HTR-8/SVneo (cell line): ENCODE measurements at regions not wholly inside any gene's neighbourhood (a gene's known extent, or its start where the extent isn't known, plus 50 kb on each side); places are given as distances from the start of the nearest gene placed in this dataset.

ENCODE experiments used
- DNase-seq: peaks from one replicate; pipeline ENCODE4 v3.0.0; 2011; ENCODE audit warnings: low spot score, mixed read lengths; ENCODE audit not compliant: insufficient read length
- FAIRE-seq: peaks from 2 replicates; lab custom pipeline; 2011; peaks lifted over from hg19 to GRCh38; lab: Jason Lieb, UNC

DNA sequence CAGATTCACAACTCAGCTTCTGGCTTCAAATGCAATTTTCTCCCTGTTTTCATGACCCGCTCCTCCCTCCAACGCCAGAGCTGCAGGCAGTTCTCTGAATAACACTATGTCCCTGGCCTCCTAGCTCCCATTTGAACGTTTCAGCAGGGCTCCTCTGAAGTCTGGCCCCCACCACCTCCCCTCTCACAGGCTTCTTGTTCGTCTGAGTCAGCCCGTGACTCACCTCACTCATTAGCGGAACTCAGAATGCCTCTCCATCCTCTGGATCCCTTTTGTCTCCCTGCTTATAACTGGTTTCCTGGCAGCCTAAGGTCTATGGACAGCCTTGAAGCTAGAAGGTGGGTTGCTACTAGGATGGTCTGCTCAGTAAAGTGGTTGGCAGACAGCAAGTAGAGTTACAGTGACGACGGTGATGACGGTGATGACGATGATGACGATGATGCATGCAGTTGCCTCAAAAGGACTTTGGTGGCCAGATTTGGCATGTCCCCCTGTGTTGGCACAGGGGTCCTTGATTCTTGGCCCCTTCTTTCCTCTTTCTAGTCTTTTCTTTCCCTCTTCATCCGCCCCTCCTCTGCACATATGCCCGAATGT, 83.3 kb upstream of the MKLN1 start:
- FAIRE-seq (no peak), DNase-seq (peak; percentile 69)

DNA sequence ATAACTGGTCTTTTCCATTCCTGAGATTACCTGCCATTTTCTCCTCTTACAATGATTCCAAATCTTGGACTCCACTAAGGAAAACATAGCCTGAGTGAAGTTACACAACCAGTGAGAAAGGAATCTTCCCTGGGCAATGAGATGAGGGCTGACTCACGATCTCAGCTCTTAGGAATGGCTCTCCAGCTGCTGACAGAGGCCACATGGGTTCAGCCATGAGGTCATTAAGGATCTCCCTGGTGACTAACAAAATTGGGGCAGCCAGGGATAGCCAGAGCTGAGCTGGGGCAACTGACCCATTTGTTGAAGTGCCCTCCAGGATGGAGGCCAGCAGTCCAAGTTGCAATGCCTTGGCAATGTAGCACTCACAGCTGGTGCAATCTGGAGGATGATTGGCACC, 78.7 kb upstream of the MKLN1 start:
- DNase-seq (peak; percentile 83), FAIRE-seq (no peak)

DNA sequence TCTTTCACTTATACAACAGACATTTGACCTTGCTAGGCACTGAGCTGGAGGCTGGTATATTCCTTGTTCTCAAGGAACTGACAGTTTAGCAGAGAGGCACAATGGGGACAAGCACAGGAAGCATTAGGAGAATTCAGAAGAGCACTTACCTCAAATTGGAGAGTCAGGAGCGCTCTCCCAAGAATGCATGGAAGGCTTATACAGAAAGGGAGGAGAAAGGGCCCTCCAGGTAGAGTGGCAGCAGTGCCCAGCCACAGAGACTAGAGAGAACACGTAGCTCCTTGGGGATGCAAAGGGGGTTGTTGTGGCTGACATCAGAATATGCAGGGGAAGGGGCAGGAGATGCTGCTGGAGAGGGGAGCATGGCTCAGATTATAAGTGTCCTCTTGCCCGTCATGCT, 78.2 kb upstream of the MKLN1 start:
- DNase-seq (no peak), FAIRE-seq (no peak)

DNA sequence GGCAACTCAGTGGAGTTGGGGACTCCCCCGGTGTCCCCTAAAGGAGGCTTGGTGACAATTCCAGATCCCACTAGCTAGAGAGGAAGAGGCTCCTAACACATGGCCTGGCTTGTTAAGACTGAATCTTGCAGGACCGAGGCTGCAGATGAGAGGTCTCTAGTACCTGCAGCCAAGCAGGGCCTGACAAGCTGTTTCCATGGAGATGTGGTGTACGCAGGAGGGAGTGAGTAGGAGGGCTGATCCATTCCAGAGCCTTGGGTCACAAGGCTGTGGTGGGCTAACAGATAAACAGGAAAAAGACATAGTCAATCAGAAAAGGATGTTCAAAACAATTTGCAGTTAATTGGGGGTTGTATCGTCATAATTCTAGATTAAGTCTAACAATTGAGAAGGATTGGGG, 77.3 kb upstream of the MKLN1 start:
- FAIRE-seq (no peak), DNase-seq (no peak)

DNA sequence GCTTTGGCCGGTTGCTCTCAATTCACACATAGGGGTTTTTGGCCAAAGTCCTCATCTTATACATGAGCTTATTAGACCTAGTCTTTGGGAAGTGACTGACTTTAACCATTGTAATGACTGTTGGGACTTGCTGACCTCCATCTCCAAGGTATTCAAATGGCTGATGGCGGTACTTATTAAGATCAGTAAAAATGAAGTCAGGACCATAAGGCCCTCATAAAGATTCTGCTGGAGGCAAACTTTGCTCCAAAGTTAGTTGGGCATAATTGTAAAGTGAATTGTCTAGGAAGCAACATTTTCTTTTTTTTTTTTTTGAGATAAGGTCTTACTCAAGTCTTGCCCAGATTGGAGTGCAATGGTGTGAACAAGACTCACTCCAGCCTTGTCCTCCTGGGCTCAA, 76.3 kb upstream of the MKLN1 start:
- DNase-seq (no peak), FAIRE-seq (no peak)

DNA sequence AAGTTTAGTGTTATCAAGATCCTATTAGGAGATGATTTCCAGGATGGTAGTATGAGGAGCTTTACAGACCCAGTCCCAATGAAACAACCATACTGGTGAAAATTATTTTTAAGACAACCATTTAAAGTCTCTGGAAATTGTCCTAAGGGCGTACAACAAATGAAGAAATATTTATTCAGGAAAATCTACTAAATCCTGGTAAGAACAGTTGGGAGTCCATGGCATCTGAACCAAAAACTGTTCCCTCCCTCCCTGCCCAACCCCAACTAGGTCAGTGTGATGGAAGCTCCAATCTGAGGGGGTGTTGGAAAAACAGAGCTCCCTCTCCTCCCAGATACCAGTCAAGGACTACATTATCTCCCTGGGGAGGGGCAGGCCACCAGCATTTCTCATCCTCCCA, 74.7 kb upstream of the MKLN1 start:
- DNase-seq: no peak
- FAIRE-seq: no peak

DNA sequence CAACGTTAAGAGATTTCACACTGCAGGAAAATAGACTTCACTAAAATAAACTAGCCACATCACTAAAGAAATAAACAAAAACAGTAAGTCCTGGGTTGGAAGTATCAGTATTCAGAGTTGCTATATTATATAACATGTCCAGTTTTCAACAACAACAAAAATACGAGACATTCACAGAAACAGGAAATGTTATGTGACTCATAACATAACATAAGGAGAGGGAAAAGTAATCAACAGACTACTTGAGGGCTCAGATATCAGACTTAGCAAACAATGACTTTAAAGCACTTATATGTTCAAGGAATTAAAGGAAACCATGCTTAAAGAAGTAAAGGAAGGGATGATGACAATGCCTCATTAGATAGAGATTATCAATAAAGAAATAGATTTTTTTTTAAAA, 73.5 kb upstream of the MKLN1 start:
- FAIRE-seq: no peak
- no peak for DNase-seq

DNA sequence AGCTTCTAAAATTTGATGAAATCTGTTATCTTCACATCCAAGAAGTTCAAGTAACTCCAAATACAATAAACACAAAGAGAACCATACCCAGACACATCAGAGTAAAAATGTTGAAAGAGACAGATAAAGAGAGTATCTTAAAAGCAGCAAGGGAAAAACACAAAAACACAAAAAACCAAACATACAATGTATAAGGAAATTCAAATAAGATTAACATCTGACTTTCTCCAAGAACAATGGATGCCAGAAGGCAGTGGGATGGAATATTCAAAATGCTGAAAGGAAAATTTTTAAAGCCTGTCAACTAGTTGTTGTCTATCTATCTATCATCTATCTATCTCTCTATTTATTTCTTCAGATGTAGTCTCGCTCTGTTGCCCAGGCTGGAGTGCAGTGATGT, 72.4 kb upstream of the MKLN1 start:
- DNase-seq (no peak), FAIRE-seq (no peak)

DNA sequence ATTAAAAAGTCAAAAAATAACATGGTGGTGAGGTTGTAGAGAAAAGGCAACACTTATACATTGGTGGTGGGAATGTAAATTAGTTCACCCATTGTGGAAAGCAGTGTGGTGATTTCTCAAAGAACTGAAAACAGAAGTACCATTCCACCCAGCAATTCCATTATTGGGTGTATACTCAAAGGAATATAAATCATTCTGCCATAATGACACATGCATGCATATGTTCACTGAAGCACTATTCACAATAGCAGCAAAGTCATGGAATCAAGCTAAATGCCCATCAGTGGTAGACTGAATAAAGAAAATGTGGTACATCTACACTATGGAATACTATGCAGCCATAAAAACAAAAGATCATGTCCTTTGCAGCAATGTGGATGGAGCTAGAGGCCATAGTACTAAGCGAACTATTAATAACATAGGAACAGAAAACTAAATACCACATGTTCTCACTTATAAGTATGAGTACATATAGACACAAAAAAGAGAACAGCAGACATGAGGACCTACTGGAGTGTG, 66.1 kb upstream of the MKLN1 start:
- no peak for DNase-seq
- no peak for FAIRE-seq

DNA sequence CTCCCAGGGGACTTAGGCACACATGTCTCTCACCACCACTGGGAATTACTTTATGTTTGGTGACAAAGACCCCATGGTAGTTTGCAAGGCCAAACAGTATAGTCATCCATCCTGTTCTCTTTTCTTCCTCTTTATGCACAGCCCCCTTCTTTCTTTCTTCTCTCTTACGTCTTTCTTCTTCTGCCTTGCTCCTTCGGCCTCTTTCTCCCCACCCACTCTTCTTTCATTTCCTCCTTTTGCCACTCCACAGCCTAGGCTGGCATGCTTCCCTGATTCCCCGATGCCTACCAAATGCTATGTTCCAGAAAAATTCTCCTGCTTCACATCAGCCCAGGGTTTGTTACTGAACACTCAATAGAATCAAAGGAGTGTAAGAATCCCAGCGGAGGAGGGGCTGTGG, 62.4 kb upstream of the MKLN1 start:
- FAIRE-seq (no peak), DNase-seq (no peak)

DNA sequence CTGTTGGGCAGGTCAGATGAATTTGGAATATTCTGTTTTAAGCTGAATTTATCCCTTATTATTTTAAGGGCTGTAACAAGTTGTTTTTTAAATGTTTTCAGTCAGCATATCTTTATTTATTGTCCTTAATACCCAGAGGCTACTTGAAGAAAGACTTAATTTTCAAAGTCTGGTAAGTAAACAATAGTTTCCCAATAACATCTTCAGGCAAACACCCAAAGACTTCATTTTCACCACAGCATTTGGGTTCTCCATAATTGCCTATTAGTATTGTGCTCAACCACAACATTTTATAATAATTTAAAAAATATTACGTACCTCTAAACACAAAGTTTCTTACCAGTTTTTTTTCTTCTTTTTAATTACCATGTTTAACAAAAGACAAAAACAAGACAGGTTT, 60.0 kb upstream of the MKLN1 start:
- FAIRE-seq (no peak), DNase-seq (no peak)

DNA sequence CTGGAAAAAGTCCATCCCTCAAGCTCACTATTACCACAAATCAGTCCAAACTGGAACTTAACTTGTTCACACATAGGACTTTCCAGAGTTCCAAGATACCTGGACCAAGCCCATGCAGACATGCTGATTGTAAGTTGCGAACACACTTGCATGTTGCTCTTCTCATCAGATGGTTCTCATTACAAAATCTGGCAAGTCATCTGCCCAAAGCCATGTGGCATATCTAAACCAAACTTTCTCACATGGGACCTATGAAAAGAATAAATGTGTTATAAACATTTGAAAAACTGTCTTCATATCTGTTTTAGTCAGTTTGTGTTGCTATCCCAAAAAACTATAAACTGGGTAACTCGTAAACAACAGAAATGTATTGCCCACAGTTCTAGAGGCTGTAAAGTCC, 58.8 kb upstream of the MKLN1 start:
- FAIRE-seq (no peak), DNase-seq (no peak)

DNA sequence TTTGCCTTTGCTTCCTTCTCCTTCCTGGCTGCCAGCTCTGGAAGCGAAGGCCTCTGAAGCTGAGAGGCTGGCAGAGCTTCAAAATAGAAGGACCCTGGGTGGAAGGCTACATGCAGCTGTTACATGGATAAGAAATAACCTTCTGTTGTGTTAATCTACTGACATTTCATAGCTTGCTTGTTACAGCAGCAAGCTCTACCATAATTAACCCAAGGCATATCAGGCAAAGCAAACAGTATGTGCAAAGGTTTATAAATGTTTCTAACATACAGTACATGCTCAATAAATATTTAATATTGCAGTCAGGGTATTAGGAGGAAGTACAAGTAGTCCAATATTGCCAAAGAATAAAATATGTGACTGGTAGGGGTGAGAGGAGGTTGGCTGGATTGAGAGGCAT, 55.6 kb upstream of the MKLN1 start:
- no peak for FAIRE-seq
- DNase-seq: no peak

DNA sequence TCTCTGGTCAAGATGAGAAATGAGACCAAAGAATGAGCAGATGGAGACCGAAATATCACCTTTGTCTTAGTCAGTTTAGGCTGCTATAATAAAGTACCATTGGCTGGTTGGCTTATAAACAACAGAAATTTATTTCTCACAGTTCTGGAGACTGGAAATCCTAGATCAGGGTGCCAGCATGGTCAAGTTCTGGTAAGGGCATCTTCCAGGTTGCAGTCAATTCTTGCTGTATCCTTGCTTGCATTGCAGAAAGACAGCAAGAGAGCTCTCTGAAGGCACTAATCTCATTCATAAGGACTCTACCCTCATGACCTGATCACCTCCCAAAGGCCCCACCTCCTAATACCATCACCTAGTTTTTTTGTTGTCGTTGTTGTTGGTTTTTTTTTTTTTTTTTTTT, 52.7 kb upstream of the MKLN1 start:
- DNase-seq (no peak), FAIRE-seq (no peak)

DNA sequence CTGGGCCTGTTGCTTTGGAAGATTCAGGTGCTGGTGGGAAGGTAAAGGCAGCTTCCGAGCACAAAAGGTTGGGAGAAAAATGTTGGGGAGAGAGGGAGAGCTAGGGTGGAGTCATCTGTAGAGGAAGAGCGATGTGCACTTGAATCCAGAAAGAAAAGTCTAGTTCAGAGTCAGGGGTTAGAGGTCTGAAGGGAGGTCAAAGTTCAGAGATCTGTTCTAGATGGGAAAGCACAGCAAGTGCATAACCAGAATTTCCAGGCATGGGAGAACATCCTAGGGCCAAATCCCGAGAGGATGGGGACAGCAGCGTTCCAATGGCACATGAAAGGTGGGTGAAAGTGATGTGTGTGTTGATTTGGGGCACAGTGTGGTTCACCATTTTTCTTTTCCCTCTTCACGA, 51.5 kb upstream of the MKLN1 start:
- FAIRE-seq: no peak
- no peak for DNase-seq

DNA sequence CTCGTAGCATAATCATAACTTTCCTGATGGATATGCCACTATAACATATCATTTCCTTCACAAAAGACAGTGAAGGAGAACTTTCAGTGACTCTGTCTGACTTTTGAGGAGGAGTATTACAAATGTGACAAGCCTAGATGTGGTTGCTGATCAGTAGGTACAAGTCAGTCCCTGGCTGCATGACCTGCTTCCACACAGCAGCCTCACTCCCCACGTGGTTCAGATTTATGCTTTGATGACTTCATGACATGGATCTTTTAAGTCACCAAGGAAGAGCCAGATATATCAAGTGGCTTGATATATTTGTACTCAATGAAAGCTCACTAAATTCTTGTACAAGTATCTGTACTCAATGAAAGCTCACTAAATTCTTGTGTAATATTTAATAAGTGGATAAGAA, 50.9 kb upstream of the MKLN1 start:
- no peak for DNase-seq
- no peak for FAIRE-seq
